ENCODE measurements at regions not wholly inside any gene's neighbourhood (a gene's known extent, or its start where the extent isn't known, plus 50 kb on each side); places are given as distances from the start of the nearest gene placed in this dataset.
A peak's percentile ranks its signal among the peaks of the same experiment; 100 is the strongest.

GRCh38 chr6:26294302-26294701 lies 70.7 kb upstream of the BTN3A2 start:
- no peak for DNase-seq

DNA sequence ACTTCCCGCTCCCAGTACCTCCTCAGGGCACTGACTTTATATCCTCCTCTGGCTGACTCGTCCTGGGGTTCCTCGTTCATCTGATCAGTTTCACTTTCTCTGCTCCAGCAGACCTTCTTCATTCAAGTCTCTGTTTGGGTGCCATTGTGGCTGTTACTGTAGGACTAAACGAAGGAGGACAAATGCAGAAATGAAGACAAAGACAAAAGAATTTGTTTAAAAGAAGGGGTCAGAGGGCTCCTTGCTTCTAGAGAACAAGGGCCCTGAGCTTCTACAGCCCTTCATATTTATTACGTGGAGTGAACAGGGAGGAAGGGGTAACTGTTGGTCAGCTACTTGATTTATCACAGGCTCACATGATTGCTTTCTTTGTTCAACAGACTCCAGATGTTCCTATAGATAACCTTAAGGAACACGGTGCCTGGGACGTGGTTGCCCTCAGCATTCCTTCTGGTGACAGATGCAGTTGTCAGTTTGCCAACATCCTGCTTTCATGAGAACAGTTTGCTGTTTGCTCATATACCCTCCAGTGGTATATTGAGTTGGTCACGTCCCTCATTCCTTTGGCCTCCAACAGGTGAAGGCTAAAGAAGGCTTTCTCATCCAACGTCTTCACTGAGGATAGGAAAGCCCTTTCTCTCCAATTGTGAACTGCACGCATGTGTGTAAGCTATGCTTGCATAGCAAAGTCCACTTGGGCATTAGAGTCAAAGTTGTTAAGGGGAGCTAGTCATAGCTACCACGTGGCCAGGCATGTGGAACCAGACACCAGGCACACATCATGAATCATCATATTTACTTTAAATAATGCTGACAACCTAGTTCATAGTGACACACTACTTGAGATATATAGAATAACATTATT lies 69.1 kb upstream of the BTN3A2 start:
- DNase-seq: peak; percentile 80

DNA sequence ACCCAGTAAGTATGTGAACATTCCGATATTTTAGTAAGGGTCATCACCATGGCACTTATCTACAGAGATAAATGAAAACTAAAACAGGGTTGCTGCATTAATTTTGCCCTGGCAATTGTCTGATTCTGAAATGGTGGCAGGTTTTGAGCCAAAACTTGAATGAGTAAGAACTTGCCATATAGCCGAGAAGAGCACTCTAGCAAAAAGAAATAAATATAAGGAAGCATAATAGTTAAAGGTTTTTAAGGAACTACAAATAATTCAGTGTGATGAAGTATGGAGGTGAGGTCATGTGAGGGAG lies 68.5 kb upstream of the BTN3A2 start:
- no peak for DNase-seq

GRCh38 chr6:26296857-26297648 lies 67.9 kb upstream of the BTN3A2 start:
- DNase-seq: peak; percentile 28

DNA sequence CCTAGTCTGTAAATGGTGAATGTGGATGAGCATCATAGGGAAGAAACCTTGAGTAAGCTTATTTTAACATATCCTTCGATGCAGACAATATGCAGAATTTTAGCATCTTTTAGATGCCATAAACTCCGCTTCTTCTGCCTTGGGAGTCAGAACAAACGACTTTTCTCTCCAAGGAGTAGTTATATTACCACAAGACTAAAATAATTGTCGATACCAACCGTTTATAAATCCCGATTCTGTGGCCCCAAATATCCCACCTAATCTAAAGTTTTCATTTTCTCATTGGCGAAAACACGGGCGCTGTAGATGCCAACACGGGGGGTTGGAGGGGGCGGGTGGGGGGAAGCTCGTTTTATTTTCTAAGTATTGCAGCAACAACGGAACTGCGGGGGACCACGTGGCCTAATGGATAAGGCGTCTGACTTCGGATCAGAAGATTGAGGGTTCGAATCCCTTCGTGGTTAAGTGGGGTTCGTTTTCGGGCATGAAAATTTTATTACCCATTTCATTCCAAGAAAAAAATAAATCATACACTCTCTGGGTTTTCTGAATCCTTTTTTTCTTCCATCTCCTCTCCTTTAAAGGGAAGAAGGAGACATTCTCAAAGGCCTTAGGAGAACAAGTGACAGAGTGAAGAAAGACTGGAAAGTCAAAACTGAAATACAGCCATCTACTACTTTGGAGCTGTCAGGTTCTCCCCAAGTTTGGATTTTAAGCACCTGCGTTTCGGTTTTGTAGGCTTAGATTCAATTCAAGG lies 65.5 kb upstream of the BTN3A2 start:
- DNase-seq: peak; percentile 21

DNA sequence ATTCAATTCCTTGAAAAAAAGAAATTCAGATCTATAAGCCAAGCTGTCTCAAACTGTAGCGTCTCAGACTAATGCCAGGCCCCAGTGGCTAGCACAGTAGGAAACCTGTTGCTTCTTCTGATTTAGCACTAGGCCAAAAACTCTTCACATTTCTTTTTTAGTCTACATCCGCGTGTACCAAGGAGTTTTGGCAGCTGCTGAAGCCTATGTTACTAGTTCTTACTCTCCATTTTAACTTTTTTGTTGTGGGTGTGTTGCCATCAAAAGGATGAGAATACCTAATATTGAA lies 65.0 kb upstream of the BTN3A2 start:
- DNase-seq: no peak

DNA sequence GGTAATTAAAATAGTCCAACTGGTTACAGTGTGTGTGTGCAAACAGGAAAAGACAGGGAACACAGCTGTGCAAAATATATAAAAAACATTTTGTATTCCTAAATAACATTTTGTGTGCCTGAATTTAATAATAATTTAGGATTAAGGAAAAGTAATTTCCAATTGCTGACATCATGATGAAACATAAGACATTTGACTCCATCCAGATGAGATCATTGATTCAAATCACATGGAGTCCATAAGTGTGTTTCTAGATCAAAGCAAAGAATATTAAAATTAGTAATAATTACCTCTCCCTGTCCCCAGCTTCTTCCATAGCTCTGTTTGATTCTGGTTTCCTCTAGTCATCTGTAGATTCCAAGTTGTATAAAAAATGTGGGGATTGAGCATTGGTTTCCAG lies 64.6 kb upstream of the BTN3A2 start:
- no peak for DNase-seq

DNA sequence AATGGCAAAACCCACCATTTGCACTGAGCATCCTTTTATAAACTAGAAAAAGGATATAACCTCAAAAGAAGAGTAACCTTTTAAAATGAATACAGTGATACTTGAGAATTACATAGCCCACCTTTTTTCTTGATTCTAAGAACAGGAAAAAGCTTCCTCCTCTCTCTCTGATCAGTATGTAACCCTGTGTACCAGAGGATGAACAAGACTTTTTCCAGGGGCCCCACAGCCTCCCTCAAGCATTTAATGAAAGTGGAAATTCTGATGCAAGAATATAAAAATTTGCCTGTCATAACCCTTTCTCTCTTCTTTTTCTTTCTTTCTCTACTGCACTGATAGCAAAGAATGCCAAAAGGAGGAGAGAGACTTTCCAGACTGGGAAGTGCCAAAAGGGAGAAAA lies 64.2 kb upstream of the BTN3A2 start:
- no peak for DNase-seq

GRCh38 chr6:26301638-26302037 lies 63.4 kb upstream of the BTN3A2 start:
- DNase-seq: no peak

DNA sequence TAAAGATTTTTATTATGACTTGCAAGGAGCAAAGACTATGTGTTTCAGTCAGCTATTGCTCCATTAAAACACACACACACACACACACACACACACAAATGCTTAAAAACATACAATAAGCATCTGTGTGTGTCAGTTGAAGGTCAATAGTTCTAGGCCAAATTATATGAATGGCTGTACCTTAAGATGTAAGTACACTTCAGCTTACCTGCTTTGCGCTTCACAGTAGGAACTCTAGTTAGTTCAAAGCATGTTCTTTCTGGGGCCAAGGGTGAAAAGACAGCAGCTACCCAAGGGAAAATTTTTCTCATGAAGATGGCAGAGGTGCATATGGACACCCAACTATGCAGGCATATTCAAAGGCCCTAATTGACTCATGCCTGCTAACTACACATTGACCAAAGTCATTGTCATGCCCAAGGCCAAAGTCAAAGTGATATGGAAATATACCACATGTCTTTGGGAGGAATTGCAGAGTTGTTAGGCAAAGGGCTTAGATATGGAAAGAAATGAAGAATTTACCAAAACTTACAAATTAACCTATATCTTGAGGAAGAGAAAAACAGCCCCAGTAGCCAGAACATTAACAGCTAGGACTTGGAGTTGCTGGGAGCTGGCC lies 61.9 kb upstream of the BTN3A2 start:
- DNase-seq: no peak

GRCh38 chr6:26304213-26304796 lies 60.7 kb upstream of the BTN3A2 start:
- DNase-seq: no peak

- DNase-seq: peak; percentile 70
Measured at GRCh38 chr6:26304797-26305640, 60.0 kb upstream of the BTN3A2 start.

DNA sequence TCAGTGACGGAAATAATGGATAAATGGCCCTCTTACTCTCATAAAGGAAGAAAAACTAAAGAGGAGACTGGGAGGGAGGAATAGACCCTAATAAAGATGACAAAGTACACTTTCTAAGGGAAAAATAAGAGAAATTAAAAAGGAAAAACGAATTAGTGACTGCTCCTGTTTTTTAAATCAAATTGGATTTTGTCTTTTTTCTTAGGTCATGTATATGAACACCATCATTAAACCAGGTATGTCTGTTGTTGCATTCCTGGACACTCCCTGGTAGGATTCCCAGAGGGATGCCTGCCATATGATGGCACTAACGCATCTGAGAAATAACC lies 59.4 kb upstream of the BTN3A2 start:
- DNase-seq: peak; percentile 37

DNA sequence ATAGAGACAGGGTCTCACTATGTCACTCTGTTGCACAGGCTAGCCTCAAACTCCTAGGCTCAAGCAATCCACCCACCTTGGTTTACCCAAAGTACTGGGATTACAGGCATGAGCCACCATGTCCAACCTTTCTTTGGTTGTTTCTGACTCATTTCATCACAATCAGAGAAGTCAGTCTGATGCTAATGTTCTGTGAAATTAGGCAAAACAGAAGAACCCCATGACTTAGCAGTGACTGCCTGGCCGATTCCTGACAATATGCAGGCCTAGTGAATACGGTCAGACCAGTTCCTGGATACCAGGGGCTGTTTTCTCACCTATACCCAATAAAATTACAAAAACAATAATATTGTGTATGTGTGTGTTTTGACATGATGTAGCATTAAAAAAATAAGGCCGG lies 58.8 kb upstream of the BTN3A2 start:
- DNase-seq: no peak

DNA sequence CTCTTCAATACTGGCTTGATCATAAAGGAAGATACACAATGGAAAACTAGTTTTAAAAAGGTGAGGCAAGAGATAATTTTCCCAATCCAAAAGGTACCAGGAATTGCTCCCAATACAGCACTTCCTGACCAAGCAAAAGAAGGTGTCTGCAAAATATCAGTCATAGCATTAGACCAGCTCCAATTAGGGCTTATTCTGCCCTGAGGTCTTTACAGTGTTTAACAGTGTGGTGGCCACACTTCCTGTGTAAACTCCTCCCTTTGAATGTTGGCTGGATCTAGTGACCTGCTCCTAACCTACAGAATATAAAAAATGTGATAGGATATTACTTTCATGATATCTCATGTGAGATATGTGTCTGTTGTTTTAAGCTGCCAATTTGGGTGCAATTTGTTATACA lies 57.1 kb upstream of the BTN3A2 start:
- DNase-seq: no peak

DNA sequence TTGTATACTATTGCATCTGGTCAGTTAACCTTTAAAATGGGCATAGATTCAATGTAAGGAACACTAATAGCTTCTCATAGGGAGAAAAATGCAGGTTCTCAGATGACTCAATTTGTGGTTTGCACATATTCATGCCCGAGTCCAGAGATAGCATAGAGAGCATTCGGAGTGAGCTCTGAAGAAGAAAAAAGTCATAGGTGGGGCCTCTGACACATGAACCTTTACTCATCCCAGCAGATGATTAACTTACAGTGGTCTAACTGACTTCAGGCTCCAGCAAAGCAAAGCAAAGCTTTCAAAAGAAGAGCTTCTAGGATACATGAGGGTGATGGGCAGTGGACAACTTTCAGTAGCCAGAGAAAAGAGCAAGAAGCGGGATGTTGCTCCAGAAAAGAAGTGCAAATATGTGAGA lies 55.3 kb upstream of the BTN3A2 start:
- peak; percentile 89 for DNase-seq

GRCh38 chr6:26311012-26311384 lies 54.0 kb upstream of the BTN3A2 start:
- DNase-seq: peak; percentile 75

DNA sequence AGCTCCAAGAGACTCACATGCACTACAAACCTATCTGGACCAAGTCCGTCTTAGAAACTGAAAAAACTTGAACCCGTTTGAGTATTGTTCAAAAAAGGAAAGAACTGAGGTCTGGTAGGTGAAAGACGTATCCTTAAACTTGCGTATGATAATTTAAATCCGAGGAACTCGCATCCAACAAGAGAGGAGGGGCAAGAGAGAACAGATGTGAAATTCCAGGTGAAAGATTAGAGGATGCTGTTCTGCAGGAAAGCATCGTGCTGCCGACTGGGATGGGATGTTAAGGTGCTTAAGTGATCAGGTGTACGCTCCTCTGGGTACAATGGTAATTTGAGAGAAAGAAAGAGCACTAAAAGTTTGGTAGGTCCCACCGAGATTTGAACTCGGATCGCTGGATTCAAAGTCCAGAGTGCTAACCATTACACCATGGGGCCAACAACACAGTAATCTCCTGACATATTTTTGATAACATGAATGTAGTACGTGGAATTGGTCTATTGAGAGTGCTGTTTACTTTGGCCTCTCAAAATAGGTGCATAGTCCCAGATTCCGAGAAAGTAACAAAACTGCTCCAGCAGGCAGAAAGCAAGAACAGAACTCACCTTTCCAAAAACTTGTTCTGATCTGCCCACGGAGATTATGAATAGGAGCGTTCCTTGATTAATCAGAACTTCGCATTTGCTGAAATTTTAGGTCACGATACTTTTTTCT lies 53.5 kb upstream of the BTN3A2 start:
- peak; percentile 80 for DNase-seq

GRCh38 chr6:26312096-26312463 lies 52.9 kb upstream of the BTN3A2 start:
- DNase-seq: no peak

DNA sequence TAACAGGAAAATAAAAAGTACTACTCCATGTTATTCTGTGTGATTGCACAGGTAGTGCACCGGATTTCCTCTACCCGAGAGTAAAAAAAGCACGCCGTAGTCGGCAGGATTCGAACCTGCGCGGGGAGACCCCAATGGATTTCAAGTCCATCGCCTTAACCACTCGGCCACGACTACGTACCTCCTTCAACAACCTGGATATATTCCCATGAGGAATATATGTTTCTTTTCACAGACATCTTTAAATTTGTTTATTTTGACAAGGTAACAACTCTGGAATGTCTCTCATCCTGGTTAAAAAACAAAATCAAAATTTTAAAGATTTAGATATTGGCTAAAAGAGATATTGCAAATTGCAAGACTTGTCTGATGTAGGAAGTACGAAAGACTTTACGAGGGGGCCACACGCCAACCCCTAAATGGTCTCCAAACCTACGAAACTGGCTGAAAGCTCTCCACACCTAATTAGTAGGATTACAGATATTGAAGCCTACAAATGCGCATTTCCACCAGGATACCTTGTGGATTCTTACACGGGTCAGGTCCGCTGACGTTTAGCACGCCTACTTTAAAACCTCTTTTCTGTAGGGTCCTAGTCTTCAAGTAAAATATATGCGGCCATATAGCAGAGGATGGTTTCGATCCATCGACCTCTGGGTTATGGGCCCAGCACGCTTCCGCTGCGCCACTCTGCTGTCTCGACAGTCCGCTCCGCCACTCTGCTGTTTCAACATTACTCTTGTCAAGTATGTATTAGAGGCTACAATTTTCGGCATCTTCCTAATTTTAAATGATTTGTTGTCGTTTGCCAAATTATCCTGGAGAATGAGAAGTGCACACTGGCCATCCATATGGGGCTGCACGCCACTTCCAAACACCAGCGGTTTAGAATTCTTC lies 52.2 kb upstream of the BTN3A2 start:
- peak; percentile 94 for DNase-seq
